DND-41 (cell line): ENCODE measurements at regions not wholly inside any gene's neighbourhood (a gene's known extent, or its start where the extent isn't known, plus 50 kb on each side); places are given as distances from the start of the nearest gene placed in this dataset.

Source experiments
- ATAC-seq: fragments of 200-7000 bp; cut with Tn5 transposase; 3 replicates; pipeline ENCODE4 v1.9.1; 2021; ENCODE audit warnings: low read depth; ENCODE audit not compliant: insufficient read depth
- DNase-seq: peaks from one replicate; pipeline ENCODE4 v3.0.0-alpha.2; 2020
- H2AFZ ChIP-seq: 2 replicates; pipeline ENCODE4 v1.6.0; 2012; ENCODE audit warnings: low read depth, low read length
- H3K27ac ChIP-seq: 2 replicates; pipeline ENCODE4 v1.5.1; 2012; ENCODE audit warnings: low read length, inconsistent platforms
- H3K27me3 ChIP-seq: fragments of 200-600 bp; sonication (generic); 2 replicates; pipeline ENCODE4 v1.6.0; 2012; ENCODE audit warnings: low read length, mild to moderate bottlenecking, inconsistent platforms; ENCODE audit not compliant: insufficient read depth, poor library complexity
- H3K36me3 ChIP-seq: 2 replicates; pipeline ENCODE4 v1.5.1; 2012; ENCODE audit warnings: low read length, inconsistent platforms; ENCODE audit not compliant: insufficient read depth
- H3K4me1 ChIP-seq: 2 replicates; pipeline ENCODE4 v1.5.1; 2012; ENCODE audit warnings: mild to moderate bottlenecking, low read length; ENCODE audit not compliant: insufficient read depth
- H3K4me2 ChIP-seq: 2 replicates; pipeline ENCODE4 v1.6.0; 2012; ENCODE audit warnings: mild to moderate bottlenecking, moderate library complexity, low read length, inconsistent platforms; ENCODE audit not compliant: insufficient read depth
- H3K4me3 ChIP-seq, 2 experiments: fragments of 200-600 bp in 1 of 2; shearing (Covaris generic) in 1 of 2; 2 replicates each; pipeline ENCODE4 v1.5.1; 2012 to 2016; ENCODE audit warnings: inconsistent platforms in 2 of 2, low read length in 2 of 2, mild to moderate bottlenecking in 2 of 2, low read depth in 1 of 2, moderate library complexity in 1 of 2
- H3K79me2 ChIP-seq: 2 replicates; pipeline ENCODE4 v1.6.0; 2012; ENCODE audit warnings: low read length, inconsistent platforms; ENCODE audit not compliant: insufficient read depth
- H3K9ac ChIP-seq: 2 replicates; pipeline ENCODE4 v1.6.0; 2012; ENCODE audit warnings: low read depth, mild to moderate bottlenecking, inconsistent platforms, low read length, moderate library complexity
- H3K9me3 ChIP-seq: 2 replicates; pipeline ENCODE4 v1.5.1; 2012; ENCODE audit warnings: low read length, moderate library complexity, mild to moderate bottlenecking, inconsistent platforms; ENCODE audit not compliant: insufficient read depth, severe bottlenecking
- H4K20me1 ChIP-seq: 2 replicates; pipeline ENCODE4 v1.6.0; 2012; ENCODE audit warnings: low read length; ENCODE audit not compliant: insufficient read depth
- EZH2 ChIP-seq: IDR thresholded peaks from 3 replicates; pipeline ENCODE4 v1.6.1; 2012; ENCODE audit warnings: borderline replicate concordance, low read depth, mild to moderate bottlenecking, moderate library complexity, low read length, inconsistent platforms; ENCODE audit not compliant: severe bottlenecking
- TF ChIP-seq, protein P1 (sequence below): IDR thresholded peaks from 2 replicates; pipeline ENCODE4 v1.5.1; 2012; ENCODE audit warnings: borderline replicate concordance, low read length, moderate library complexity, mild to moderate bottlenecking; ENCODE audit not compliant: poor library complexity, severe bottlenecking; ENCODE audit errors: extremely low read depth

DNA sequence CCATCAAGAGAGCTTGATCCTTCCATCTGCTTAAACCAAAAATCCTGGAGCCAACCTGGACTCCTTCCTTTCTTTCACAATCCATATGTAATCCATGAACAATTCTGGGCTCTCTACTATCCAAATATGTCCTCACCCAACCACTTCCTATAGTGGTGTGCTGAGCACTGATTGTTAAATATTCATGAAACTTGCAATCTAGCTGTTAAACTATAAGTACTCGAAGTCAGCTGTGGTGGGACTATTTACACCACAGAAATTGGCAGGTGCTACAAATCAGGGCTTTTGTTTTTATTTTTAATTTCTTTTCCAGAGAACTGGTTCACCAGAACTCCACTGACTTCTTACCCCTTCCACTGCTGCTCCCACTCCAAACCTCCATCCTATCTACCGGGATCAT, 57.2 kb upstream of the KCND3 start:
- ATAC-seq (no peak), DNase-seq (no peak)
- Histone ChIP-seq H3K4me3 (no peak overlapping the region), H3K27ac (no peak overlapping the region), H3K9me3 (no peaks in the 10 kb centered on the region), H3K4me2 (no peak overlapping the region), H3K4me1 (no peaks in the 10 kb centered on the region), H3K79me2 (no peaks in the 10 kb centered on the region), H3K36me3 (no peaks in the 10 kb centered on the region), H3K9ac (no peak overlapping the region), H3K27me3 (peaks cover 20% of the 10 kb centered on the region), H2AFZ (no peak overlapping the region), H4K20me1 (no peaks in the 10 kb centered on the region)
- TF ChIP-seq EZH2 = no peak
- TF ChIP-seq, protein P1, sequence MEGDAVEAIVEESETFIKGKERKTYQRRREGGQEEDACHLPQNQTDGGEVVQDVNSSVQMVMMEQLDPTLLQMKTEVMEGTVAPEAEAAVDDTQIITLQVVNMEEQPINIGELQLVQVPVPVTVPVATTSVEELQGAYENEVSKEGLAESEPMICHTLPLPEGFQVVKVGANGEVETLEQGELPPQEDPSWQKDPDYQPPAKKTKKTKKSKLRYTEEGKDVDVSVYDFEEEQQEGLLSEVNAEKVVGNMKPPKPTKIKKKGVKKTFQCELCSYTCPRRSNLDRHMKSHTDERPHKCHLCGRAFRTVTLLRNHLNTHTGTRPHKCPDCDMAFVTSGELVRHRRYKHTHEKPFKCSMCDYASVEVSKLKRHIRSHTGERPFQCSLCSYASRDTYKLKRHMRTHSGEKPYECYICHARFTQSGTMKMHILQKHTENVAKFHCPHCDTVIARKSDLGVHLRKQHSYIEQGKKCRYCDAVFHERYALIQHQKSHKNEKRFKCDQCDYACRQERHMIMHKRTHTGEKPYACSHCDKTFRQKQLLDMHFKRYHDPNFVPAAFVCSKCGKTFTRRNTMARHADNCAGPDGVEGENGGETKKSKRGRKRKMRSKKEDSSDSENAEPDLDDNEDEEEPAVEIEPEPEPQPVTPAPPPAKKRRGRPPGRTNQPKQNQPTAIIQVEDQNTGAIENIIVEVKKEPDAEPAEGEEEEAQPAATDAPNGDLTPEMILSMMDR = no peak

DNA sequence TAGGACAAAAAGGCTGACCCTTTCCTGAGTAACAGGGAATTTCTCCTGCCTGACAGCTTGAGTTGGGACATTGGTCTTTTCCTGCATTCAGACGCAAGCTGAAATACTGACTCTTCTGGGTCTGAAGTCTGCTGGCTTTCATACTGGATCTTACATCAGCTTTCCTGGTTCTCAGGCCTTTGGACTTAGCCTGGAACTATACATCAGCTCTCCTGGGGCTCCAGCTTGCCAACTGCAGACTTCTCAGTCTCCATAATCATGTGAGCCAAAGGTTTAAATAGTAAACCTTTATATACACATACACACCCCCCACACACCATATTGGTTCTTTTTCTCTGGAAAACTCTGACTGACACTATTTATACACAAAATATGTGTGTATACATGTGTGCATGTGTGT, 59.0 kb upstream of the KCND3 start:
- TF ChIP-seq EZH2 = no peak
- TF ChIP-seq, protein P1 = no peak
- H3K27me3 ChIP-seq = peaks cover 21% of the 10 kb centered on the region
- H2AFZ ChIP-seq = no peak overlapping the region

DNA sequence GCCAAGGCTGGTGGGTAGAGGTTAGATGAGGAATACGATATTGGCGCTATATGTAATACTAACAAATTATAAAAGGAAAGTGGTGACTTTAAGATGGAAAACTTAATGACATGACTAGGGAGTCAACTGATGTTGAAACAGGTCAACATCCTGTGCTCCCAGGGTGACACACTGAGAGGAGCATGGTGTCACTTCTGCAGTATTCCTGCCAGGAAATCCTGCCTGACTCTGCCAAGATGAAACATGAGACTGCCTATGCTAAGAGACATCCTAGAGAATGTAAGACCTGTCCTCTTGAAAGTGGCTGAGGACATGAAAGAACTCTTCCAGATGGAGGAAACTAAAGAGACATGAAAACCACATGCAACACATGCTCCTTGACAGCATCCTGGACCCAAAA, 65.0 kb upstream of the KCND3 start:
- H3K27ac ChIP-seq = no peak overlapping the region
- H3K9ac ChIP-seq = no peak overlapping the region
- no peaks in the 10 kb centered on the region for H4K20me1 ChIP-seq
- TF ChIP-seq EZH2 = no peak
- TF ChIP-seq, protein P1 = no peak
- ATAC-seq (no peak), DNase-seq (no peak)
- no peaks in the 10 kb centered on the region for H3K36me3 ChIP-seq
- no peaks in the 10 kb centered on the region for H3K79me2 ChIP-seq
- H2AFZ ChIP-seq = no peak overlapping the region
- no peak overlapping the region for H3K4me2 ChIP-seq
- peaks cover 26% of the 10 kb centered on the region for H3K27me3 ChIP-seq
- no peak overlapping the region for H3K4me3 ChIP-seq
- no peaks in the 10 kb centered on the region for H3K9me3 ChIP-seq
- H3K4me1 ChIP-seq = no peaks in the 10 kb centered on the region

More for the DNA sequence above, 59.0 kb upstream of the KCND3 start:
- Histone ChIP-seq H3K4me2 (no peak overlapping the region), H3K4me3 (no peak overlapping the region), H4K20me1 (no peaks in the 10 kb centered on the region), H3K79me2 (no peaks in the 10 kb centered on the region), H3K4me1 (no peaks in the 10 kb centered on the region), H3K36me3 (no peaks in the 10 kb centered on the region), H3K9ac (no peak overlapping the region), H3K27ac (no peak overlapping the region), H3K9me3 (no peaks in the 10 kb centered on the region)
- ATAC-seq (no peak), DNase-seq (no peak)

DNA sequence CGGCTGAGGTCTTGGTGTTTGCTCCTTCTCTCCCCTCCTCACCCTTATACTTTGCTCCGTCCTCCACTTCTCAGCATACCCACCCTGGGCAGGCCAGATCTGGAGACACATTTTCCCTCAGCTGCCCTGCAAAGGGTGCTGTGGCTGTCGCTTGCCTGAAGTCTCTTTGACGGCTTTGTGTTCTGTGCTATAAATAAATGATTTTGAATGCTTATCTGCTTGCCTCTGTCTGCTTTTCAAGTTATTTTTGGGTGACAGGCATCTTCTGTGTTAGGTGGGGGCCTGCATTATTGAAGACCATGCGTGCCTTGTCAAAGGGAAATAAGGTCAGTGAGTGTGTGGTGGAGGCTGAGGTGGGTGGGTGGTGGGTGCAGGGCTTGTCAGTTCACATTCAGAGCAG, 66.9 kb upstream of the KCND3 start:
- H3K27ac ChIP-seq = no peak overlapping the region
- H4K20me1 ChIP-seq = no peaks in the 10 kb centered on the region
- H3K9me3 ChIP-seq = no peaks in the 10 kb centered on the region
- no peaks in the 10 kb centered on the region for H3K36me3 ChIP-seq
- H2AFZ ChIP-seq = no peak overlapping the region
- ATAC-seq (no peak), DNase-seq (no peak)
- peaks cover 24% of the 10 kb centered on the region for H3K27me3 ChIP-seq
- no peak for TF ChIP-seq EZH2
- TF ChIP-seq, protein P1 = no peak
- no peak overlapping the region for H3K4me3 ChIP-seq
- no peak overlapping the region for H3K9ac ChIP-seq
- H3K79me2 ChIP-seq = no peaks in the 10 kb centered on the region
- H3K4me2 ChIP-seq = no peak overlapping the region
- no peaks in the 10 kb centered on the region for H3K4me1 ChIP-seq
